Head of caudate nucleus (tissue), 42 donors: ENCODE measurements at regions not wholly inside any gene's neighbourhood (a gene's known extent, or its start where the extent isn't known, plus 50 kb on each side); places are given as distances from the start of the nearest gene placed in this dataset.
"Not testable (repeated sequence)": the region's sequence is repeated elsewhere in the genome, so short reads cannot be mapped to it uniquely, and the experiment has no call there.

Source experiments
- DNase-seq, 42 donors: peaks; one replicate each; pipeline versions ENCODE4 v3.0.0 to v3.0.0-alpha.2; 2020 to 2021; ENCODE audit warnings: mixed read lengths in 7 of 42
- intact Hi-C: fragments of 100-400 bp; cut with DNase I; formaldehyde crosslinking; loops from one replicate; pipeline ENCODE4 v1.15.0; 2022

GRCh38 chr4:186775902-186776301 is 52.2 kb upstream of the FAT1 start:
- no peak for DNase-seq
- intact Hi-C loops, result no loop called here

- DNase-seq, result no peak
- intact Hi-C loops, result no loop called here
Observed at GRCh38 chr4:186778134-186778533, 54.5 kb upstream of the FAT1 start.

GRCh38 chr4:186780291-186781031 is 56.8 kb upstream of the FAT1 start:
- DNase-seq, result no peak
- intact Hi-C loops, result no loop called here

GRCh38 chr4:186781032-186781917 is 57.6 kb upstream of the FAT1 start:
- intact Hi-C loops, result no loop called here
- no peak for DNase-seq

- no peak for DNase-seq
- intact Hi-C loops, result no loop called here
Observed at GRCh38 chr4:186782302-186782701, 58.6 kb upstream of the FAT1 start.

- intact Hi-C loops, result no loop called here
- DNase-seq, result no peak
Observed at GRCh38 chr4:186787536-186787935, 63.9 kb upstream of the FAT1 start.

- no peak for DNase-seq
- intact Hi-C loops, result no loop called here
Observed at GRCh38 chr4:186789651-186790050, 66.0 kb upstream of the FAT1 start.

GRCh38 chr4:186790630-186791029 is 67.0 kb upstream of the FAT1 start:
- intact Hi-C loops, result no loop called here
- DNase-seq, result no peak

GRCh38 chr4:186792728-186793366 is 69.2 kb upstream of the FAT1 start:
- DNase-seq, result no peak
- intact Hi-C loops, result no loop called here

GRCh38 chr4:186798951-186799659 is 75.4 kb upstream of the FAT1 start:
- DNase-seq, result no peak
- intact Hi-C loops, result no loop called here

GRCh38 chr4:186805020-186805820 is 81.6 kb upstream of the FAT1 start:
- no peak for DNase-seq
- intact Hi-C loops, result no loop called here

- DNase-seq, intact Hi-C loops: not testable (repeated sequence)
Observed at GRCh38 chr4:186805917-186806316, 82.3 kb upstream of the FAT1 start.

- intact Hi-C loops, result no loop called here
- no peak for DNase-seq
Observed at GRCh38 chr4:186806679-186807421, 83.2 kb upstream of the FAT1 start.

GRCh38 chr4:186807808-186808629 is 84.4 kb upstream of the FAT1 start:
- DNase-seq, result no peak
- intact Hi-C loops, result no loop called here

- no peak for DNase-seq
- intact Hi-C loops, result no loop called here
Observed at GRCh38 chr4:186808630-186809018, 85.0 kb upstream of the FAT1 start.

GRCh38 chr4:186809070-186809469 is 85.4 kb upstream of the FAT1 start:
- intact Hi-C loops, result no loop called here
- DNase-seq, result no peak

GRCh38 chr4:186810613-186811150 is 87.0 kb upstream of the FAT1 start:
- intact Hi-C loops, result no loop called here
- DNase-seq, result no peak
